ENCODE measurements at regions not wholly inside any gene's neighbourhood (a gene's known extent, or its start where the extent isn't known, plus 50 kb on each side); places are given as distances from the start of the nearest gene placed in this dataset.

DNA sequence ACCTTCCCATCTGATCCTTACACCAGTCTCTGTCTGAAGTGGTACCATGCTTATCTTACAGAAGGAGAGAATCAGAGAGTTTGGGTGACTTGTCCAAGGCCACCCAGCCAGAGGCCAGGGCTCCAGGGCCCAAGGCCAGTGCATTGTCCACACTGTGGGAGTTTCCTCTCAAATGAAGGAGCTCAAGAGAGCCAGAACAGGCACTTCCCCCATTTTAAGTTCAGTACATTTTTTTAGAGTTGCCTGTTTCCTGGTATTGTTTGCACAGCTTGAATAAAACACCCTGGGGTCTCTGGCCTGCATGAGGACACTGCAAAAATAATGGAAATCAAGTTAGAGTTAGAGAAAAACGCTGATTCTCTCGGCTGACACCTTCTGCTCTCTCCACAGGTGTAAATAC, 284.0 kb downstream of the SQOR start:
- DNase-seq (ENCODE audit: low read depth, low spot score), result no peak
- H3K27ac ChIP-seq, result peak overlapping the region; percentile 75

- H3K27ac ChIP-seq, result peak overlapping the region; percentile 75
- peak; percentile 93 for DNase-seq (ENCODE audit: low read depth, low spot score)
Observed at GRCh38 chr15:45919806-45920205, 285.0 kb downstream of the SQOR start.

DNA sequence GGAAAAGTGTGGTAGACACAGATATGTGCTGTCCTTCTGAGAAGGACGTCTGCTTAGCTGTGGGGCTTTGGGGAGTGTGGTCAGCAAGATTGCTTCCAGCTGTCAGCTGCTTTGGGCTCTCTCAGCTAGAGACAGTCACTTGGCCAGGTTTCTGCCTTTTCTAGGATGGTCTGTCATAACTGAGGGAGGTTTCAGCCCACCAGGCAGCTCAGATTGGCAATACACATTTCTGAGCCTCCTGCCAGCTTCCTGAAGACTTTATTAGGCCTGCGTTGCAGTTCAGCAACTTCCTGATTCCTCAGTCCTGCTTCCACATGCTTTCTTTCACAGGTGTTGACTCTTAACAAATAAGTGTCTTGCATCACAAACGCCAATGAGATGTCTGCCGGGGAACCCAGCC, 286.5 kb downstream of the SQOR start:
- peak; percentile 64 for DNase-seq (ENCODE audit: low read depth, low spot score)
- H3K27ac ChIP-seq, result peak overlapping the region; percentile 75

DNA sequence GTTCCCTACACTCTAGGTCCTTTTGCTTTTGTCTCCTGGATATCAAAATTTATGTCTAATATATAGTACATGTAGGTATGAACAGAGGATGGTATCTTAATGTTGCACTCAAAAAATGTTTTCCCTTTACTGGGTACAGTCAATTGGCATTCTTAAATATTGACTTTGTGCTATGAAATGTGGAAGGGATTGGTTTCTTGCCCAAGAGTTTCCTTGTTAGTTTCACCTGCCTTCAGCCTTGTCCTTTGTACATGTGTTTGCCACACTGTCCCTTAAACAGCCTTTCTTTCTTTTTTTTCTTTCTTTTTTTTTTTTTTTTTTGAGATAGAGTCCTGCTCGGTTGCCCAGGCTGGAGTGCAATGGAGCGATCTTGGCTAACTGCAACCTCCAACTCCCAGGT, 287.1 kb downstream of the SQOR start:
- H3K27ac ChIP-seq, result peak overlapping the region; percentile 75
- DNase-seq (ENCODE audit: low read depth, low spot score), result no peak

- DNase-seq (ENCODE audit: low read depth, low spot score), result no peak
Observed at GRCh38 chr15:45941367-45941766, 306.5 kb downstream of the SQOR start.

GRCh38 chr15:45943240-45943639, 308.4 kb downstream of the SQOR start:
- DNase-seq (ENCODE audit: low read depth, low spot score), result peak; percentile 64
- H3K27ac ChIP-seq, result no peak overlapping the region

More at GRCh38 chr15:45941367-45941766, 306.5 kb downstream of the SQOR start:
- no peak overlapping the region for H3K27ac ChIP-seq

DNA sequence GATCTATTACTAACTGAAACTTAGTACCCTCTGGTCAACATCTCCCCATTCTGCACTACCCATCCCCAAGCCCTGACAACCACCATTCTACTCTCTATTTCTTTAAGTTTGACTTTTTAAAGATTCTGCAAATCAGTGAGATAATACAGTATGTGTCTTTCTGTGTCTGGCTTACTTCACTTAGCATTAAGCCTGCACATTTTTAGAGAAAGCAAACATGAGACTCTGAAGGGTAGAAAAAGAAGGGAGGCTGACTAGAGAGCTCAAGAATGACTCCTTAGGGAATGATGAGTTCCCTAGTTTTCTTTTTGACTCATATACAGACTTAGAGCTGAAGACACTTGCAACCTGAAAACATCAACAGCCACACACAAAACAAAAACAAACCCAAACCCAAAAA, 311.3 kb downstream of the SQOR start:
- no peak for DNase-seq (ENCODE audit: low read depth, low spot score)
- H3K27ac ChIP-seq, result no peak overlapping the region

DNA sequence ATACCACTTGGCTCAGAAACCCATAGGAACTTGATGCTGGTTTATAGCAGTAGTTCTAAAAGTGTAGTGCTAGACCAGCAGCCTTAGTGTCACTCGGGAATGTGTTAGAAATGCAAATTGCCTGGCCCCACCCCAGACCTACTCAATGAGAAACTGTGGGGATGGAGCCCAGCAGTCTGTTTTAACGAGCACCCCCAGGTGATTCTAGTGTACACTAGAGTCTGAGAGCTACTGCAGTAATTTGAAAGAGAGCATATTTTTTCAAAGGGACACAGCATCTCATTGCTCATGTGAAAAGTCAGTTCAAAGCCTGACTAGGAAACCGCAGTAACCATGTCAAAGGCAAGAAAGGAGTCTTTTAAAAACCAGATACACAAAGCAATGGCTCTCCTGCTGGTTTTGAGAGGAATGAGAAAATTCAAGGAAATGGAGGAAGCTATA, 313.4 kb downstream of the SQOR start:
- no peak overlapping the region for H3K27ac ChIP-seq
- DNase-seq (ENCODE audit: low read depth, low spot score), result no peak

- no peak for DNase-seq (ENCODE audit: low read depth, low spot score)
Observed at GRCh38 chr15:45958924-45959323, 324.1 kb downstream of the SQOR start.

DNA sequence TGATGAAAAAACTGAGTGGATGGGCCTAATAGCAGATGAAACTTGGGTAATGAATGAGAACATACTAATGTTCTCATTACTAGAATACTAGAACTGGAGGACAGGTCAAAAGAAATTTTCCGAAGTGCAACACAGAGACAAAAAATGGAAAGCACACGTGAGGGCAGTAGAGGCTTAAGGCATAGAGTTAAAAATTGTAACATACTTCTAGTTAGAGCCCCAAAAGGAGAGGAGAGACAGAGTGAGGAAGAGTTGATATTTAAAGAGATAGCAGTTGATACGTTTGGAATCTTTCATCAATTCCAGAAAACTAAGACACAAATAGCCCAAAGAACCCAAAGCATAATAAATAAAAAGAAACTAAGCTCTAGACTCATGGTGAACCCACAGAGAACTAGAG, 327.9 kb downstream of the SQOR start:
- no peak overlapping the region for H3K27ac ChIP-seq
- DNase-seq (ENCODE audit: low read depth, low spot score), result no peak

More at GRCh38 chr15:45958924-45959323, 324.1 kb downstream of the SQOR start:
- no peak overlapping the region for H3K27ac ChIP-seq

DNA sequence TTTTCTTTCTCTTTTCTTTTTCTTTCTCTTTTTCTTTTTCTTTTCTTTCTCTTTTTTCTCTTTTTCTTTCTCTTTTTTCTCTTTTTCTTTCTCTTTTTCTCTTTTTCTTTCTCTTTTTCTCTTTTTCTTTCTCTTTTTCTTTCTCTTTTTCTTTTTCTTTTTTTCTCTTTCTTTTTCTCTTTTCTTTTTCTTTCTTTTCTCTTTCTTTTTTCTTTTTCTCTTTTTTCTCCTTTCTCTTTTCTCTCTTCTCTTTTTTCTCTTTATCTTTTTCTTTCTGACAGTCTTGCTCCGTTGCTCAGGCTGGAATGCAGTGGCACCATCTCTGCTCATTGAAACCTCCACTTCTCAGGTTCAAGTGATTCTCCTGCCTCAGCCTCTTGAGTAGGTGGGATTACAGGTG, 335.7 kb downstream of the SQOR start:
- no peak overlapping the region for H3K27ac ChIP-seq
- DNase-seq (ENCODE audit: low read depth, low spot score), result no peak

- no peak overlapping the region for H3K27ac ChIP-seq
- DNase-seq (ENCODE audit: low read depth, low spot score), result no peak
Observed at GRCh38 chr15:45980366-45980765, 345.5 kb downstream of the SQOR start.

- no peak overlapping the region for H3K27ac ChIP-seq
- no peak for DNase-seq (ENCODE audit: low read depth, low spot score)
Observed at GRCh38 chr15:45981625-45982024, 346.8 kb downstream of the SQOR start.

DNA sequence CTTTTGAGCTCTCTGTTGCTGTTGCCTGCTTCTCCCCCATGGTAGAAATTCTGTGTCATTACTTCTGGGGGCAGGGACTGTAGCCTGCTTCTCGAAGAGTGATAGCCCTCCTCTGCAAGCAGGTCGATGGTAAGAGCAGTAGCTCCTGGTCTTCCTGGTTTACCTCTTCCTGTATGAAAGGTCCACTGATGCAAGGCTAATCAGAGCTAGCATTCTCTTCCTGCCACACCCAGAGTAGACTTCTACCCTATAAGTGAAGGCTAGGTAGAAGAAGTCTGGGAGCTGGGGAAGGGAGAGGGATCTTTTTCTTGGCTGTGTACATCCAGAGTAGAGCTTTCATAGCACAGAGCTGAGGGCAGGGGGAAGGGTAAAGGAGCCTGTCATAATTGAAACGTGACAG, 357.0 kb downstream of the SQOR start:
- DNase-seq (ENCODE audit: low read depth, low spot score), result no peak
- no peak overlapping the region for H3K27ac ChIP-seq

GRCh38 chr15:45993072-45993471, 358.2 kb downstream of the SQOR start:
- no peak overlapping the region for H3K27ac ChIP-seq
- DNase-seq (ENCODE audit: low read depth, low spot score), result no peak

- DNase-seq (ENCODE audit: low read depth, low spot score), result no peak
Observed at GRCh38 chr15:45993508-45993907, 358.7 kb downstream of the SQOR start.

DNA sequence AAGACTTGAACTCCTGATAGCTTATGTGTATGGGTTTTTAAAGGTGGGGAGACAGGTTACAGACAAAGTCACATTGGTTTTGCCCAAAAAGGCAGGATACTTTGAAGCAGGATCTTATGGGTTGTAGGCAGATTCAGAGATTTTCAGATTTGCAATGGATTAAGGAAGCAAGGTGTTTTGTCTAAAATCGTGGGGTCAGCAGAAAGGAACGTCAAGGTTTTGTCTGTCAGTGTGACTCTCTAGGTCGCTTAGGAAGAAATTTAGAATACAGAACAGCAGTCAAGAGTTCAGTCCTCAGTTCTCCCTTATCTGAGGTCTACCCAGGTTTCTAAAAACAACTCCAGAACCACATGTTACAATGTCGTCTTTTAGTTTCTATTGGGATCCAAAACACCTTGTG, 361.0 kb downstream of the SQOR start:
- DNase-seq (ENCODE audit: low read depth, low spot score), result no peak
- no peak overlapping the region for H3K27ac ChIP-seq

More at GRCh38 chr15:45993508-45993907, 358.7 kb downstream of the SQOR start:
- no peak overlapping the region for H3K27ac ChIP-seq

GRCh38 chr15:46014532-46014931, 379.7 kb downstream of the SQOR start:
- H3K27ac ChIP-seq, result no peak overlapping the region
- DNase-seq (ENCODE audit: low read depth, low spot score), result no peak

GRCh38 chr15:46034755-46035154, 399.9 kb downstream of the SQOR start:
- no peak overlapping the region for H3K27ac ChIP-seq
- no peak for DNase-seq (ENCODE audit: low read depth, low spot score)

DNA sequence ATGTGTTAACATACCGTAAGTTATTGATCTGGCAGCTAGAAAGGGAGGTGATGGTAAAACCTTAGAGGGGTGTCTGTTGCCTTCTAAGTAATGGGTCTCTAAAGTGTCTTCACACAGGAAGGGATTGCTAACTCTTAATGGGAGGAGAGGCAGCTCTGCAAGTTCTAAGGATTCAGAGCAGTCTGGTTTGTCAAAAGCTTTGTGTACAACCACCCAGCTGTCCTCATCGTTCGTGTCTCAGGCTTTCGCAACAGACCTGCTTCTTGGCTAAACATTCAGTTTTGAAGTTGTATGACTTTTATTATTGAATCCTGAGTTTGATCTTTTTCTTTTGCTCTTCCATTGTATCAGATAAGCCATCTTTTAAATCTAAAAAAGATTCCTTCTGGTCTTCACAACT, 404.9 kb downstream of the SQOR start:
- H3K27ac ChIP-seq, result no peak overlapping the region

GRCh38 chr15:46041905-46042304, 407.1 kb downstream of the SQOR start:
- no peak for DNase-seq (ENCODE audit: low read depth, low spot score)
- no peak overlapping the region for H3K27ac ChIP-seq

More for the DNA sequence above, 404.9 kb downstream of the SQOR start:
- no peak for DNase-seq (ENCODE audit: low read depth, low spot score)

GRCh38 chr15:46059921-46060594, 425.2 kb downstream of the SQOR start:
- DNase-seq (ENCODE audit: low read depth, low spot score), result no peak
- no peak overlapping the region for H3K27ac ChIP-seq

Data from epithelial cell of prostate (primary cell).